IMR-90 (cell line): ENCODE measurements at regions not wholly inside any gene's neighbourhood (a gene's known extent, or its start where the extent isn't known, plus 50 kb on each side); places are given as distances from the start of the nearest gene placed in this dataset.
A peak's percentile ranks its signal among the peaks of the same experiment; 100 is the strongest.

Source experiments
- ATAC-seq: fragments of 200-7000 bp; cut with Tn5 transposase; 2 replicates; pipeline ENCODE4 v1.9.1; 2020; ENCODE audit warnings: low read depth, mild to moderate bottlenecking, moderate library complexity
- BruUV-seq: library from RNA; stranded (reverse); fragments of 400-500 nt; replicated peaks from 2 replicates; lab custom pipeline; 2021; lab: Mats Ljungman, UMichigan
- CTCF ChIA-PET: fragments of 300-600 bp; formaldehyde crosslinking; extraction: SDS; loops from one replicate; lab custom pipeline; 2021; ENCODE audit warnings: antibody characterized with exemption; lab: Yijun Ruan, JAX
- POLR2A ChIA-PET: fragments of 300-600 bp; sonication (Branson Sonifier 250); formaldehyde crosslinking; loops from one replicate; lab custom pipeline; 2022; ENCODE audit warnings: antibody characterized with exemption; ENCODE audit not compliant: unreplicated experiment; lab: Charles Lee
- DNase-seq: peaks from one replicate; pipeline ENCODE4 v3.0.0; 2013
- H2AFZ ChIP-seq: replicated peaks from 2 replicates; pipeline ENCODE3; 2013; ENCODE audit warnings: low read length, mild to moderate bottlenecking; ENCODE audit not compliant: poor library complexity
- H2AK5ac ChIP-seq: 2 replicates; pipeline ENCODE4 v1.6.1; 2013; ENCODE audit warnings: low read depth, low read length, inconsistent platforms
- H2AK9ac ChIP-seq: replicated peaks from 2 replicates; pipeline ENCODE3; 2013; ENCODE audit warnings: mild to moderate bottlenecking, low read depth, low read length, moderate library complexity; ENCODE audit not compliant: poor library complexity
- H2BK120ac ChIP-seq: 2 replicates; pipeline ENCODE4 v1.6.1; 2013; ENCODE audit warnings: low read depth, low read length, inconsistent platforms
- H2BK15ac ChIP-seq: 3 replicates; pipeline ENCODE4 v1.6.1; 2013; ENCODE audit warnings: low read depth, low read length, inconsistent platforms
- H2BK20ac ChIP-seq: 2 replicates; pipeline ENCODE4 v1.6.1; 2013; ENCODE audit warnings: low read depth, mild to moderate bottlenecking, inconsistent platforms, low read length, moderate library complexity
- H2BK5ac ChIP-seq: 2 replicates; pipeline ENCODE4 v1.6.1; 2013; ENCODE audit warnings: mild to moderate bottlenecking, low read depth, low read length, inconsistent platforms; ENCODE audit not compliant: poor library complexity, severe bottlenecking
- H3K14ac ChIP-seq: replicated peaks from 2 replicates; pipeline ENCODE4 v1.6.1; 2013; ENCODE audit warnings: low read depth, low read length, inconsistent platforms
- H3K18ac ChIP-seq: 2 replicates; pipeline ENCODE4 v1.6.1; 2013; ENCODE audit warnings: low read depth, low read length, control low read depth
- H3K23ac ChIP-seq: 2 replicates; pipeline ENCODE4 v1.6.1; 2013; ENCODE audit warnings: low read depth, low read length, inconsistent platforms
- H3K27ac ChIP-seq: 2 replicates; pipeline ENCODE4 v1.5.1; 2013; ENCODE audit warnings: mild to moderate bottlenecking, control low read depth, low read length; ENCODE audit not compliant: insufficient read depth
- H3K27me3 ChIP-seq: 2 replicates; pipeline ENCODE4 v1.6.1; 2013; ENCODE audit warnings: low read length; ENCODE audit not compliant: control insufficient read depth, insufficient read depth
- H3K36me3 ChIP-seq: 2 replicates; pipeline ENCODE4 v1.6.1; 2013; ENCODE audit warnings: low read length, mixed read lengths; ENCODE audit not compliant: control insufficient read depth, insufficient read depth
- H3K4ac ChIP-seq: 2 replicates; pipeline ENCODE4 v1.6.1; 2013; ENCODE audit warnings: low read depth, low read length, inconsistent platforms
- H3K4me1 ChIP-seq: 2 replicates; pipeline ENCODE4 v1.6.1; 2013; ENCODE audit warnings: low read length, mixed read lengths; ENCODE audit not compliant: control insufficient read depth, insufficient read depth
- H3K4me2 ChIP-seq: 2 replicates; pipeline ENCODE4 v1.6.1; 2013; ENCODE audit warnings: low read depth, mild to moderate bottlenecking, control low read depth, low read length, moderate library complexity
- H3K4me3 ChIP-seq: 2 replicates; pipeline ENCODE4 v1.5.1; 2013; ENCODE audit warnings: low read depth, mild to moderate bottlenecking, control low read depth, low read length, moderate library complexity; ENCODE audit not compliant: insufficient read depth
- H3K56ac ChIP-seq: 2 replicates; pipeline ENCODE4 v1.6.1; 2013; ENCODE audit warnings: low read length, inconsistent platforms; ENCODE audit not compliant: insufficient read depth; ENCODE audit errors: extremely low read depth
- H3K79me1 ChIP-seq, 2 experiments: 2 replicates each; pipeline ENCODE4 v1.6.1; 2013; ENCODE audit warnings: low read length in 2 of 2, inconsistent platforms in 1 of 2, low read depth in 1 of 2
- H3K9ac ChIP-seq: 2 replicates; pipeline ENCODE4 v1.6.1; 2013; ENCODE audit warnings: low read depth, low read length, control low read depth
- H3K9me1 ChIP-seq: 2 replicates; pipeline ENCODE4 v1.6.1; 2013; ENCODE audit warnings: low read length, inconsistent platforms; ENCODE audit not compliant: insufficient read depth
- H3K9me3 ChIP-seq: 2 replicates; pipeline ENCODE4 v1.6.1; 2013; ENCODE audit warnings: low read length; ENCODE audit not compliant: control insufficient read depth, insufficient read depth
- H4K20me1 ChIP-seq: 2 replicates; pipeline ENCODE4 v1.6.1; 2013; ENCODE audit warnings: low read length, inconsistent platforms; ENCODE audit not compliant: insufficient read depth
- H4K5ac ChIP-seq: 2 replicates; pipeline ENCODE4 v1.6.1; 2013; ENCODE audit warnings: mild to moderate bottlenecking, low read depth, low read length, control low read depth
- H4K8ac ChIP-seq, 2 experiments: 2 replicates each; pipeline ENCODE4 v1.6.1; 2013; ENCODE audit warnings: low read depth in 2 of 2, low read length in 2 of 2, control low read depth in 1 of 2, inconsistent platforms in 1 of 2
- H4K91ac ChIP-seq: 2 replicates; pipeline ENCODE4 v1.6.1; 2013; ENCODE audit warnings: low read depth, low read length, inconsistent platforms; ENCODE audit not compliant: insufficient read depth
- BHLHE40 ChIP-seq: fragments of 150-350 bp; IDR thresholded peaks from 2 replicates; pipeline ENCODE4 v1.6.1; 2016; ENCODE audit warnings: mild to moderate bottlenecking, low read depth, low read length
- CEBPB ChIP-seq: IDR thresholded peaks from 2 replicates; pipeline ENCODE4 v1.6.1; 2012; ENCODE audit warnings: low read depth, low read length, improper control_type of control experiment
- MAFK ChIP-seq: IDR thresholded peaks from 2 replicates; pipeline ENCODE4 v1.6.1; 2012; ENCODE audit warnings: low read depth, low read length, improper control_type of control experiment
- MAZ ChIP-seq: IDR thresholded peaks from 2 replicates; pipeline ENCODE4 v1.6.1; 2012; ENCODE audit warnings: low read depth, mild to moderate bottlenecking, low read length, improper control_type of control experiment, moderate library complexity, borderline replicate concordance
- MXI1 ChIP-seq: IDR thresholded peaks from 2 replicates; pipeline ENCODE4 v1.6.1; 2012; ENCODE audit warnings: low read depth, mild to moderate bottlenecking, low read length, moderate library complexity, borderline replicate concordance
- NFE2L2 ChIP-seq: fragments of 150-350 bp; IDR thresholded peaks from 2 replicates; pipeline ENCODE4 v1.6.1; 2016; ENCODE audit warnings: low read depth, mild to moderate bottlenecking, low read length
- POLR2A ChIP-seq: IDR thresholded peaks from 2 replicates; pipeline ENCODE4 v1.6.1; 2012; ENCODE audit warnings: mild to moderate bottlenecking, low read depth, low read length
- RAD21 ChIP-seq: IDR thresholded peaks from 2 replicates; pipeline ENCODE4 v1.6.1; 2012; ENCODE audit warnings: low read length, improper control_type of control experiment
- RCOR1 ChIP-seq: IDR thresholded peaks from 2 replicates; pipeline ENCODE4 v1.6.1; 2012; ENCODE audit warnings: mild to moderate bottlenecking, low read length, improper control_type of control experiment; ENCODE audit not compliant: insufficient replicate concordance
- RFX5 ChIP-seq: IDR thresholded peaks from 2 replicates; pipeline ENCODE4 v1.8.0; 2012; ENCODE audit warnings: low read depth, mild to moderate bottlenecking, low read length, moderate library complexity
- SMC3 ChIP-seq: fragments of 150-350 bp; IDR thresholded peaks from 2 replicates; pipeline ENCODE4 v1.6.1; 2016; ENCODE audit warnings: low read depth, mild to moderate bottlenecking, antibody characterized with exemption, low read length, moderate library complexity
- WGBS, 2 experiments: methylation state at CpG; one replicate each; pipeline versions ENCODE4 v1.1.5 to v1.1.7; 2013; ENCODE audit warnings: missing lambda C conversion rate in 2 of 2; ENCODE audit not compliant: insufficient read length in 1 of 2; ENCODE audit errors: extremely low coverage in 2 of 2; 5-methylcytosine and 5-hydroxymethylcytosine counted together
- dilution Hi-C: fragments of 300-500 bp; cut with HindIII; formaldehyde crosslinking; loops from one replicate; pipeline ENCODE4 v1.14.3; 2018; ENCODE audit warnings: low sequenced_read_pairs; ENCODE audit not compliant: unreplicated experiment
- in situ Hi-C: fragments of 300-500 bp; cut with MboI; formaldehyde crosslinking; loops from 3 replicates; pipeline ENCODE4 v1.14.3; 2019; ENCODE audit warnings: low sequenced_read_pairs, inconsistent platforms, mixed read lengths
- intact Hi-C: fragments of 100-400 bp; cut with micrococcal nuclease; formaldehyde crosslinking; loops from 2 replicates; pipeline ENCODE4 v1.10.0; 2022
- TF ChIP-seq, protein P1 (sequence below): fragments of 150-350 bp; IDR thresholded peaks from 2 replicates; pipeline ENCODE4 v1.6.1; 2017; ENCODE audit warnings: mild to moderate bottlenecking, antibody characterized with exemption, low read length, low read depth
- TF ChIP-seq, protein P2 (sequence below): conservative IDR thresholded peaks from 2 replicates; pipeline ENCODE4 v1.5.1; 2012; ENCODE audit warnings: mild to moderate bottlenecking, low read depth, low read length, improper control_type of control experiment
- TF ChIP-seq, protein P3 (sequence below): fragments of 150-350 bp; IDR thresholded peaks from 2 replicates; pipeline ENCODE4 v1.6.1; 2016; ENCODE audit warnings: low read depth, mild to moderate bottlenecking, low read length, moderate library complexity, borderline replicate concordance

DNA sequence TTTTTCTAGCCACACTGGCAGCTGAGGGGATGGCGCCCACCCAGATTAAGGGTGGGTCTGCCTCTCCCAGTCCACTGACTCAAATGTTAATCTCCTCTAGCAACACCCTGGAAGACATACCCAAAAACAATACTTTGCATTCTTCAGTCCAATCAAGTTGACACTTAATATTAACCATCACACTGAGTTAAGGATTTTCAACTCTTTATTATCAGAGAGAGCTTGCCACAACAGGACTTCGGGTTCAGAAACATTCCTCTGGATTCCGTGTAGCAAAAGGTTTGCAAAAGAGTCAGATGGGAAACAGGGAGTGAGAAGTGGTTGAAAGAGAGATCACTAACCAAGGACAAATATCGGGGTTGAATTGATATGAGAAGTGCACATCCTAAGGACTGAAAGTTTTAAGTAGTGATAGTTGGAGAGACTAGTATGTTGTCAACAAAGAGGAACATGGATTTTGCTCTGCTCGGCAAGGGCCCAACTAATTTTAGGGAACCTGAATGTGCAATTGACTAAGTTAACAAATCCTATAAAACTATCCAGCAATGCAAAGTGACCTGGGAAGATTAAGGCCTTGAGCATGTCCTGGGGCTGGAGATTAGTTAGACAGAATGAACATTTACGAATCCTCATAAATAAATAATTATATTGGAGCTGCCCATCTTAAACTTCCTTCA lies 137.0 kb upstream of the TENT5A start:
- Histone ChIP-seq H3K4ac (no peak overlapping the region; the same call in 1 of the 2 replicates), H4K5ac (no peak overlapping the region), H2BK15ac (no peak overlapping the region), H3K4me3 (no peak overlapping the region), H4K91ac (no peak overlapping the region), H3K56ac (no peak overlapping the region), H2BK5ac (no peak overlapping the region), H4K8ac (no peak overlapping the region), H2AK9ac (no peak overlapping the region), H3K9me1 (peaks cover 3% of the 10 kb centered on the region), H3K79me1 (no peaks in the 10 kb centered on the region), H2BK20ac (0 out of 2 replicates have a peak overlapping the region, but pooled peaks have one; percentile 35), H3K18ac (no peak overlapping the region), H3K9me3 (no peaks in the 10 kb centered on the region), H3K27me3 (no peaks in the 10 kb centered on the region), H3K4me2 (no peak overlapping the region), H3K27ac (no peak overlapping the region), H3K9ac (no peak overlapping the region), H3K4me1 (peaks cover 6% of the 10 kb centered on the region), H4K20me1 (no peaks in the 10 kb centered on the region), H2BK120ac (no peak overlapping the region), H2AK5ac (no peak overlapping the region), H3K14ac (no peak overlapping the region), H3K36me3 (no peaks in the 10 kb centered on the region), H3K23ac (no peak overlapping the region), H2AFZ (no peak overlapping the region)
- ChIA-PET CTCF (no interaction called here), POLR2A (no interaction called here)
- no TSS peak for BruUV-seq
- intact Hi-C loops = loop anchor here (10.0 kb wide), 2 partner anchors 125 to 285 kb away; no protein-coding TSS in a partner anchor
- DNase-seq (no peak), ATAC-seq (no peak)
- no CpG with 5 or more reads among the region's 6 CpGs for whole genome bisulfite sequencing, 2 experiments
- TF ChIP-seq MAFK (no peak), NFE2L2 (no peak), RCOR1 (no peak), BHLHE40 (no peak), RFX5 (no peak), MAZ (no peak), RAD21 (no peak), SMC3 (no peak), MXI1 (no peak), POLR2A (no peak), CEBPB (no peak)
- TF ChIP-seq, protein P1, sequence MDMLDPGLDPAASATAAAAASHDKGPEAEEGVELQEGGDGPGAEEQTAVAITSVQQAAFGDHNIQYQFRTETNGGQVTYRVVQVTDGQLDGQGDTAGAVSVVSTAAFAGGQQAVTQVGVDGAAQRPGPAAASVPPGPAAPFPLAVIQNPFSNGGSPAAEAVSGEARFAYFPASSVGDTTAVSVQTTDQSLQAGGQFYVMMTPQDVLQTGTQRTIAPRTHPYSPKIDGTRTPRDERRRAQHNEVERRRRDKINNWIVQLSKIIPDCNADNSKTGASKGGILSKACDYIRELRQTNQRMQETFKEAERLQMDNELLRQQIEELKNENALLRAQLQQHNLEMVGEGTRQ = no peak
- TF ChIP-seq, protein P2, sequence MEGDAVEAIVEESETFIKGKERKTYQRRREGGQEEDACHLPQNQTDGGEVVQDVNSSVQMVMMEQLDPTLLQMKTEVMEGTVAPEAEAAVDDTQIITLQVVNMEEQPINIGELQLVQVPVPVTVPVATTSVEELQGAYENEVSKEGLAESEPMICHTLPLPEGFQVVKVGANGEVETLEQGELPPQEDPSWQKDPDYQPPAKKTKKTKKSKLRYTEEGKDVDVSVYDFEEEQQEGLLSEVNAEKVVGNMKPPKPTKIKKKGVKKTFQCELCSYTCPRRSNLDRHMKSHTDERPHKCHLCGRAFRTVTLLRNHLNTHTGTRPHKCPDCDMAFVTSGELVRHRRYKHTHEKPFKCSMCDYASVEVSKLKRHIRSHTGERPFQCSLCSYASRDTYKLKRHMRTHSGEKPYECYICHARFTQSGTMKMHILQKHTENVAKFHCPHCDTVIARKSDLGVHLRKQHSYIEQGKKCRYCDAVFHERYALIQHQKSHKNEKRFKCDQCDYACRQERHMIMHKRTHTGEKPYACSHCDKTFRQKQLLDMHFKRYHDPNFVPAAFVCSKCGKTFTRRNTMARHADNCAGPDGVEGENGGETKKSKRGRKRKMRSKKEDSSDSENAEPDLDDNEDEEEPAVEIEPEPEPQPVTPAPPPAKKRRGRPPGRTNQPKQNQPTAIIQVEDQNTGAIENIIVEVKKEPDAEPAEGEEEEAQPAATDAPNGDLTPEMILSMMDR = no peak
- TF ChIP-seq, protein P3, sequence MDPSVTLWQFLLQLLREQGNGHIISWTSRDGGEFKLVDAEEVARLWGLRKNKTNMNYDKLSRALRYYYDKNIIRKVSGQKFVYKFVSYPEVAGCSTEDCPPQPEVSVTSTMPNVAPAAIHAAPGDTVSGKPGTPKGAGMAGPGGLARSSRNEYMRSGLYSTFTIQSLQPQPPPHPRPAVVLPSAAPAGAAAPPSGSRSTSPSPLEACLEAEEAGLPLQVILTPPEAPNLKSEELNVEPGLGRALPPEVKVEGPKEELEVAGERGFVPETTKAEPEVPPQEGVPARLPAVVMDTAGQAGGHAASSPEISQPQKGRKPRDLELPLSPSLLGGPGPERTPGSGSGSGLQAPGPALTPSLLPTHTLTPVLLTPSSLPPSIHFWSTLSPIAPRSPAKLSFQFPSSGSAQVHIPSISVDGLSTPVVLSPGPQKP = no peak
- dilution Hi-C loops = no loop called here
- in situ Hi-C loops = no loop called here
